ENCODE measurements at regions not wholly inside any gene's neighbourhood (a gene's known extent, or its start where the extent isn't known, plus 50 kb on each side); places are given as distances from the start of the nearest gene placed in this dataset.

GRCh38 chr2:217672472-217672871 is 330.3 kb downstream of the TNS1 start:
- TF ChIP-seq POLR2A (IDR thresholded peaks at IDR 0.05; ENCODE audit: low read length), result no peak
- no peak for TF ChIP-seq GATA1 (IDR thresholded peaks at IDR 0.05; ENCODE audit: low read depth, low read length)
